ENCODE measurements at regions not wholly inside any gene's neighbourhood (a gene's known extent, or its start where the extent isn't known, plus 50 kb on each side); places are given as distances from the start of the nearest gene placed in this dataset.
"Not testable (repeated sequence)": the region's sequence is repeated elsewhere in the genome, so short reads cannot be mapped to it uniquely, and the experiment has no call there.

GRCh38 chr9:26665666-26666065 is 226.9 kb downstream of the CAAP1 start:
- ATAC-seq: no peak
- no peak for TF ChIP-seq CSDC2 (CRISPR knock-in tag; IDR thresholded peaks at IDR 0.05)
- TF ChIP-seq, protein P1, sequence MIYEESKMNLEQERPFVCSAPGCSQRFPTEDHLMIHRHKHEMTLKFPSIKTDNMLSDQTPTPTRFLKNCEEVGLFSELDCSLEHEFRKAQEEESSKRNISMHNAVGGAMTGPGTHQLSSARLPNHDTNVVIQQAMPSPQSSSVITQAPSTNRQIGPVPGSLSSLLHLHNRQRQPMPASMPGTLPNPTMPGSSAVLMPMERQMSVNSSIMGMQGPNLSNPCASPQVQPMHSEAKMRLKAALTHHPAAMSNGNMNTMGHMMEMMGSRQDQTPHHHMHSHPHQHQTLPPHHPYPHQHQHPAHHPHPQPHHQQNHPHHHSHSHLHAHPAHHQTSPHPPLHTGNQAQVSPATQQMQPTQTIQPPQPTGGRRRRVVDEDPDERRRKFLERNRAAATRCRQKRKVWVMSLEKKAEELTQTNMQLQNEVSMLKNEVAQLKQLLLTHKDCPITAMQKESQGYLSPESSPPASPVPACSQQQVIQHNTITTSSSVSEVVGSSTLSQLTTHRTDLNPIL (CRISPR knock-in tag; IDR thresholded peaks at IDR 0.05; ENCODE audit: low read depth): no peak
- TF ChIP-seq GLIS3 (CRISPR knock-in tag; IDR thresholded peaks at IDR 0.05): no peak
- TF ChIP-seq ZNF70 (CRISPR knock-in tag; IDR thresholded peaks at IDR 0.05): no peak
- no peak for TF ChIP-seq ARNTL (CRISPR knock-in tag; IDR thresholded peaks at IDR 0.05; ENCODE audit: borderline replicate concordance, low read depth)
- no peak for TF ChIP-seq TCF4 (CRISPR knock-in tag; IDR thresholded peaks at IDR 0.05; ENCODE audit: borderline replicate concordance)
- TF ChIP-seq TOX (CRISPR knock-in tag; IDR thresholded peaks at IDR 0.05; ENCODE audit: borderline replicate concordance): no peak
- TF ChIP-seq ISL1 (CRISPR knock-in tag; IDR thresholded peaks at IDR 0.05): no peak
- no peak for TF ChIP-seq RARB (CRISPR knock-in tag; IDR thresholded peaks at IDR 0.05)
- TF ChIP-seq, protein P2, sequence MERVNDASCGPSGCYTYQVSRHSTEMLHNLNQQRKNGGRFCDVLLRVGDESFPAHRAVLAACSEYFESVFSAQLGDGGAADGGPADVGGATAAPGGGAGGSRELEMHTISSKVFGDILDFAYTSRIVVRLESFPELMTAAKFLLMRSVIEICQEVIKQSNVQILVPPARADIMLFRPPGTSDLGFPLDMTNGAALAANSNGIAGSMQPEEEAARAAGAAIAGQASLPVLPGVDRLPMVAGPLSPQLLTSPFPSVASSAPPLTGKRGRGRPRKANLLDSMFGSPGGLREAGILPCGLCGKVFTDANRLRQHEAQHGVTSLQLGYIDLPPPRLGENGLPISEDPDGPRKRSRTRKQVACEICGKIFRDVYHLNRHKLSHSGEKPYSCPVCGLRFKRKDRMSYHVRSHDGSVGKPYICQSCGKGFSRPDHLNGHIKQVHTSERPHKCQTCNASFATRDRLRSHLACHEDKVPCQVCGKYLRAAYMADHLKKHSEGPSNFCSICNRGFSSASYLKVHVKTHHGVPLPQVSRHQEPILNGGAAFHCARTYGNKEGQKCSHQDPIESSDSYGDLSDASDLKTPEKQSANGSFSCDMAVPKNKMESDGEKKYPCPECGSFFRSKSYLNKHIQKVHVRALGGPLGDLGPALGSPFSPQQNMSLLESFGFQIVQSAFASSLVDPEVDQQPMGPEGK (CRISPR knock-in tag; IDR thresholded peaks at IDR 0.05; ENCODE audit: borderline replicate concordance): no peak
- no peak for TF ChIP-seq ZC3H10 (CRISPR knock-in tag; IDR thresholded peaks at IDR 0.05)
- no peak for TF ChIP-seq TSHZ2 (CRISPR knock-in tag; IDR thresholded peaks at IDR 0.05)
- no peak for TF ChIP-seq ESRRG (CRISPR knock-in tag; IDR thresholded peaks at IDR 0.05)
- TF ChIP-seq ZNF565 (CRISPR knock-in tag; conservative IDR thresholded peaks at IDR 0.05; ENCODE audit: low read depth): no peak
- TF ChIP-seq PPARA (CRISPR knock-in tag; IDR thresholded peaks at IDR 0.05; ENCODE audit: borderline replicate concordance): no peak
- no peak for TF ChIP-seq BACH2 (CRISPR knock-in tag; IDR thresholded peaks at IDR 0.05; ENCODE audit: borderline replicate concordance)
- TF ChIP-seq SNAI2 (CRISPR knock-in tag; IDR thresholded peaks at IDR 0.05): no peak
- TF ChIP-seq CSRNP3 (CRISPR knock-in tag; IDR thresholded peaks at IDR 0.05): no peak

DNA sequence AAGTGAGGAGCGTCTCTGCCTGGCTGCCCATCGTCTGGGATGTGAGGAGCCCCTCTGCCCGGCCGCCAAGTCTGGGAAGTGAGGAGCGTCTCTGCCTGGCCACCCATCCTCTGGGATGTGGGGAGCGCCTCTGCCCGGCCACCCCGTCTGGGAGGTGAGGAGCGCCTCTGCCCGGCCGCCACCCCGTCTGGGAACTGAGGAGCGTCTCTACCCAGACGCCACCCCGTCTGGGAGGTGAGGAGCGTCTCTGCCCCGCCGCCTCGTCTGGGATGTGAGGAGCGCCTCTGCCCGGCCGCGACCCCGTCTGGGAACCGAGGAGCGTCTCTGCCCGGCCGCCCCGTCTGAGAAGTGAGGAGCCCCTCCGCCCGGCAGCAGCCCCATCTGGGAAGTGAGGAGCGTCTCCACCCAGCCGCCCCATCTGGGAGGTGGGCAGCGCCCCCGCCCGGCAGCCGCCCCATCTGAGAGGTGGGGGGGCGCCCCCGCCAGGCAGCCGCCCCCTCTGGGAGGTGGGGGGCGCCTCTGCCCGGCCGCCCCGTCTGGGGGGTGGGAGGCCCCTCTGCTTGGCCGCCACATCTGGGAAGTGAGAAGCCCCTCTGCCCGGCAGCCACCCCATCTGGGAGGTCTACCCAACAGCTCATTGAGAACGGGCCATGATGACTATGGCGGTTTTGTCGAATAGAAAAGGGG is 228.4 kb downstream of the CAAP1 start:
- not testable (repeated sequence) for ATAC-seq

DNA sequence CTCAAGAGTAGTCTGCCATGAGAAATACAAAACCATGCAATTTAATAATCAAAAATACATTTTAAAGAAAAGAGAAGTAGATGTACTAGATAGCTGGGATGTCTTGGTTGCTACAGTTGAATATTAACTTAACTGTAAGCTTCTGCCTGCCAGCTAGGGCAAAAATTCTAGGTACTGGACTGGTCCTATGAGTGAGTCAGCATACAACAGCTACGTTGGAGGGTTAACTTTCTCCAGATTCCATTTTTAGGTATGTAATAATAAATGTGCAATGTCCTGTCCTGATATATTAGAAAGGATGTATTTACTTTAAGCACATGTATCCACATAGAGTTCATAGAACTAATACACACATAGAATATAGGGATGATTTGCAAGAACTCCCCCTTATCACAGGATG is 230.1 kb downstream of the CAAP1 start:
- no peak for TF ChIP-seq BACH2 (CRISPR knock-in tag; IDR thresholded peaks at IDR 0.05; ENCODE audit: borderline replicate concordance)
- TF ChIP-seq, protein P2 (CRISPR knock-in tag; IDR thresholded peaks at IDR 0.05; ENCODE audit: borderline replicate concordance): no peak
- TF ChIP-seq GLIS3 (CRISPR knock-in tag; IDR thresholded peaks at IDR 0.05): no peak
- TF ChIP-seq CSRNP3 (CRISPR knock-in tag; IDR thresholded peaks at IDR 0.05): no peak
- no peak for TF ChIP-seq ISL1 (CRISPR knock-in tag; IDR thresholded peaks at IDR 0.05)
- no peak for TF ChIP-seq ZNF565 (CRISPR knock-in tag; conservative IDR thresholded peaks at IDR 0.05; ENCODE audit: low read depth)
- TF ChIP-seq ZNF8 (CRISPR knock-in tag; IDR thresholded peaks at IDR 0.05): no peak
- TF ChIP-seq, protein P1 (CRISPR knock-in tag; IDR thresholded peaks at IDR 0.05; ENCODE audit: low read depth): no peak
- TF ChIP-seq ZFP30 (CRISPR knock-in tag; IDR thresholded peaks at IDR 0.05): no peak
- no peak for TF ChIP-seq PPARA (CRISPR knock-in tag; IDR thresholded peaks at IDR 0.05; ENCODE audit: borderline replicate concordance)
- TF ChIP-seq CSDC2 (CRISPR knock-in tag; IDR thresholded peaks at IDR 0.05): no peak
- no peak for ATAC-seq

All from SK-N-SH treated with all-trans-retinoic acid at 6 μM for 48 hours (cell line).